ENCODE measurements at regions not wholly inside any gene's neighbourhood (a gene's known extent, or its start where the extent isn't known, plus 50 kb on each side); places are given as distances from the start of the nearest gene placed in this dataset.

GRCh38 chr15:69836048-69836447 is 261.7 kb downstream of the TLE3 start:
- TF ChIP-seq CTCF (IDR thresholded peaks at IDR 0.05; ENCODE audit: unreplicated experiment), result no peak
- H3K4me1 Mint-ChIP-seq (ENCODE audit: low read depth, unreplicated experiment), result peaks cover 9% of the 10 kb centered on the region
- intact Hi-C loops (cut with micrococcal nuclease; ENCODE audit: unreplicated experiment), result no loop called here
- no TSS peak for BruUV-seq (replicated peaks)
- peaks cover 91% of the 10 kb centered on the region for H3K27me3 Mint-ChIP-seq (ENCODE audit: unreplicated experiment)
- H3K4me3 Mint-ChIP-seq (ENCODE audit: low read depth, unreplicated experiment), result no peak overlapping the region
- CTCF ChIA-PET, result interaction anchor here (1.2 kb wide), 1 partner anchor 15 kb away, joined by 3 read pairs; no protein-coding TSS in a partner anchor
- DNase-seq, result no peak
- H3K9me3 Mint-ChIP-seq (ENCODE audit: low read depth, unreplicated experiment), result no peaks in the 10 kb centered on the region
- no peak overlapping the region for H3K27ac Mint-ChIP-seq (ENCODE audit: unreplicated experiment)
- H3K36me3 Mint-ChIP-seq (ENCODE audit: insufficient read depth, unreplicated experiment), result no peaks in the 10 kb centered on the region

GRCh38 chr15:69836526-69837230 is 261.0 kb downstream of the TLE3 start:
- peaks cover 9% of the 10 kb centered on the region for H3K4me1 Mint-ChIP-seq (ENCODE audit: low read depth, unreplicated experiment)
- intact Hi-C loops (cut with micrococcal nuclease; ENCODE audit: unreplicated experiment), result no loop called here
- no peaks in the 10 kb centered on the region for H3K36me3 Mint-ChIP-seq (ENCODE audit: insufficient read depth, unreplicated experiment)
- peaks cover 91% of the 10 kb centered on the region for H3K27me3 Mint-ChIP-seq (ENCODE audit: unreplicated experiment)
- H3K9me3 Mint-ChIP-seq (ENCODE audit: low read depth, unreplicated experiment), result no peaks in the 10 kb centered on the region
- CTCF ChIA-PET, result interaction anchor here (1.2 kb wide), 1 partner anchor 15 kb away, joined by 3 read pairs; no protein-coding TSS in a partner anchor
- H3K4me3 Mint-ChIP-seq (ENCODE audit: low read depth, unreplicated experiment), result no peak overlapping the region
- DNase-seq, result no peak
- no peak overlapping the region for H3K27ac Mint-ChIP-seq (ENCODE audit: unreplicated experiment)
- no peak for TF ChIP-seq CTCF (IDR thresholded peaks at IDR 0.05; ENCODE audit: unreplicated experiment)
- BruUV-seq (replicated peaks), result no TSS peak

- CTCF ChIA-PET, result interaction anchor here (0.6 kb wide), 1 partner anchor 371 kb away, joined by 3 read pairs; no protein-coding TSS in a partner anchor
- Mint-ChIP-seq H3K4me1 (ENCODE audit: low read depth, unreplicated experiment) (peaks cover 9% of the 10 kb centered on the region), H3K4me3 (ENCODE audit: low read depth, unreplicated experiment) (no peak overlapping the region), H3K27ac (ENCODE audit: unreplicated experiment) (no peak overlapping the region), H3K36me3 (ENCODE audit: insufficient read depth, unreplicated experiment) (no peaks in the 10 kb centered on the region), H3K9me3 (ENCODE audit: low read depth, unreplicated experiment) (no peaks in the 10 kb centered on the region), H3K27me3 (ENCODE audit: unreplicated experiment) (peaks cover 91% of the 10 kb centered on the region)
- intact Hi-C loops (cut with micrococcal nuclease; ENCODE audit: unreplicated experiment), result no loop called here
- no peak for DNase-seq
- TF ChIP-seq CTCF (IDR thresholded peaks at IDR 0.05; ENCODE audit: unreplicated experiment), result no peak
- BruUV-seq (replicated peaks), result no TSS peak
Measured at GRCh38 chr15:69838338-69838737, 259.4 kb downstream of the TLE3 start.

- Mint-ChIP-seq H3K4me1 (ENCODE audit: low read depth, unreplicated experiment) (peaks cover 9% of the 10 kb centered on the region), H3K27me3 (ENCODE audit: unreplicated experiment) (peaks cover 91% of the 10 kb centered on the region), H3K36me3 (ENCODE audit: insufficient read depth, unreplicated experiment) (no peaks in the 10 kb centered on the region), H3K9me3 (ENCODE audit: low read depth, unreplicated experiment) (no peaks in the 10 kb centered on the region), H3K4me3 (ENCODE audit: low read depth, unreplicated experiment) (no peak overlapping the region), H3K27ac (ENCODE audit: unreplicated experiment) (no peak overlapping the region)
- BruUV-seq (replicated peaks), result no TSS peak
- intact Hi-C loops (cut with micrococcal nuclease; ENCODE audit: unreplicated experiment), result no loop called here
- TF ChIP-seq CTCF (IDR thresholded peaks at IDR 0.05; ENCODE audit: unreplicated experiment), result no peak
- CTCF ChIA-PET, result interaction anchor here (0.6 kb wide), 1 partner anchor 372 kb away, joined by 3 read pairs; no protein-coding TSS in a partner anchor
- no peak for DNase-seq
Measured at GRCh38 chr15:69838994-69839393, 258.7 kb downstream of the TLE3 start.

All from Calu3 (cell line).